ENCODE measurements at regions not wholly inside any gene's neighbourhood (a gene's known extent, or its start where the extent isn't known, plus 50 kb on each side); places are given as distances from the start of the nearest gene placed in this dataset.

DNA sequence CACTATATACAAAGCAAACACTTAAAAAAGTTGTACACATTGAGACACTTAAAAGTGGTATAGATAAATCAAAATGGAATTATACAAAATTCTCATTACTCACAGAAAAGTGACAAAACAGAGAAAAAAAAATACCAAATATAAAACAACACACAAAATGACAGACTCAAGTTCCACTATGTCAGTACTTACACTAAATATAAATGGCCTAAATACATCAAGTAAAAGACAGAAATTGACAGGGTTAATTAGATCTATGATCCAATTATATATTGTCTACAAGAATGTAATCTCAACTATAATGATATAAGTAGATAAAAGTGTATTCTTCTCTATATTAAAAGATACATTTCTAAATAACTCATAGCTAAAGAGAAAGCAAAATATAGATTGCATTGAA, 401.6 kb upstream of the PFKP start (continued):
- TF ChIP-seq CTCF (IDR thresholded peaks at IDR 0.05; ENCODE audit: low read depth, low read length, missing input control), result no peak
- no peak for TF ChIP-seq YY1 (IDR thresholded peaks at IDR 0.05)
- TF ChIP-seq, protein P1, sequence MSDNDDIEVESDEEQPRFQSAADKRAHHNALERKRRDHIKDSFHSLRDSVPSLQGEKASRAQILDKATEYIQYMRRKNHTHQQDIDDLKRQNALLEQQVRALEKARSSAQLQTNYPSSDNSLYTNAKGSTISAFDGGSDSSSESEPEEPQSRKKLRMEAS (IDR thresholded peaks at IDR 0.05), result no peak
- no peak for TF ChIP-seq HNF4A (conservative IDR thresholded peaks at IDR 0.05)
- TF ChIP-seq RXRA (IDR thresholded peaks at IDR 0.05), result no peak
- TF ChIP-seq TAF1 (conservative IDR thresholded peaks at IDR 0.05), result no peak
- no peak for TF ChIP-seq GABPA (IDR thresholded peaks at IDR 0.05 in 1 of 2, conservative IDR thresholded peaks at IDR 0.05 in 1 of 2)
- TF ChIP-seq NR2F2 (IDR thresholded peaks at IDR 0.05), result no peak
- TF ChIP-seq, protein P2, sequence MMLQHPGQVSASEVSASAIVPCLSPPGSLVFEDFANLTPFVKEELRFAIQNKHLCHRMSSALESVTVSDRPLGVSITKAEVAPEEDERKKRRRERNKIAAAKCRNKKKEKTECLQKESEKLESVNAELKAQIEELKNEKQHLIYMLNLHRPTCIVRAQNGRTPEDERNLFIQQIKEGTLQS (IDR thresholded peaks at IDR 0.05), result no peak
- no peak for TF ChIP-seq HNF4G (IDR thresholded peaks at IDR 0.05)

DNA sequence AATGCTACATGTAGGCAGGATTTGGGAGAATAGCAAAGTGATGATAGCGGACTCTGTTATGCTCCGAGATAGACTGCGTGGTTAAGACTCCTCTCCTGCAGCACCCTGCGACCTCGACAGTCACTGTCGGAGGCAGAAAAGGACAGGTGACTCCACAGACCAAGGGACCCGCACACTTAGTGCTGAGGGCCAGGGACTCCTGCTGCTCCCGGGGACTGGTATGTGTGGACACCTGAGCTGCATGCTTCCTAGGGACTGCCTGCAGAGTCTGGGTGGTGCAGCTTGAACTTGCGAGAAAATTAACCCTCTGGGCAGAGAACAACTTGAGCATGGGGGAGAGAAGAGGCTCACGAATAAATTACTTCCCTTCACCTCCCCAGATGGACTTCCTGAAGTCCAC, 407.1 kb upstream of the PFKP start:
- Histone ChIP-seq H3K27me3 (ENCODE audit: control insufficient read depth in 4 of 4, insufficient read depth in 4 of 4, low read length in 3 of 4) (no peaks in the 10 kb centered on the region), H3K4me1 (ENCODE audit: control insufficient read depth in 4 of 4, insufficient read depth in 4 of 4, low read length in 3 of 4) (no peaks in the 10 kb centered on the region), H3K27ac (ENCODE audit: low read depth in 1 of 2, low read length in 2 of 2) (no peak overlapping the region), H3K9me3 (ENCODE audit: control insufficient read depth in 4 of 4, low read length in 3 of 4) (peaks cover 0 to 2% (median 0%) of the 10 kb centered on the region in 4 donors), H3K9ac (ENCODE audit: low read depth in 1 of 2, low read length in 2 of 2) (no peak overlapping the region), H3K36me3 (ENCODE audit: control insufficient read depth in 4 of 4, insufficient read depth in 3 of 4, low read depth in 1 of 4, low read length in 3 of 4) (no peaks in the 10 kb centered on the region), H3K4me3 (ENCODE audit: low read depth in 1 of 3, low read length in 3 of 3) (no peak overlapping the region)
- no peak for TF ChIP-seq FOXA2 (IDR thresholded peaks at IDR 0.05)
- no peak for TF ChIP-seq TAF1 (conservative IDR thresholded peaks at IDR 0.05)
- TF ChIP-seq SP1 (IDR thresholded peaks at IDR 0.05), result no peak
- TF ChIP-seq, protein P1 (IDR thresholded peaks at IDR 0.05), result no peak
- TF ChIP-seq GABPA (IDR thresholded peaks at IDR 0.05 in 1 of 2, conservative IDR thresholded peaks at IDR 0.05 in 1 of 2), result no peak
- no peak for TF ChIP-seq FOXA1 (IDR thresholded peaks at IDR 0.05)
- TF ChIP-seq, protein P2 (IDR thresholded peaks at IDR 0.05), result no peak
- no peak for TF ChIP-seq HNF4G (IDR thresholded peaks at IDR 0.05)
- no peak for TF ChIP-seq EGR1 (IDR thresholded peaks at IDR 0.05; ENCODE audit: low read depth in 2 of 2)
- TF ChIP-seq RAD21 (IDR thresholded peaks at IDR 0.05), result no peak
- no peak for TF ChIP-seq REST (IDR thresholded peaks at IDR 0.05)
- TF ChIP-seq HNF4A (conservative IDR thresholded peaks at IDR 0.05), result no peak
- no peak for TF ChIP-seq CTCF (IDR thresholded peaks at IDR 0.05; ENCODE audit: low read depth, low read length, missing input control)
- TF ChIP-seq NR2F2 (IDR thresholded peaks at IDR 0.05), result no peak
- no peak for TF ChIP-seq ZBTB33 (IDR thresholded peaks at IDR 0.05)
- TF ChIP-seq JUND (IDR thresholded peaks at IDR 0.05), result no peak
- TF ChIP-seq YY1 (IDR thresholded peaks at IDR 0.05), result no peak
- TF ChIP-seq RXRA (IDR thresholded peaks at IDR 0.05), result no peak
- WGBS, result 58% methylated on average over 10 of the region's 10 CpGs
- no peak for DNase-seq (ENCODE audit: low spot score)
